HepG2 (cell line): ENCODE measurements at regions not wholly inside any gene's neighbourhood (a gene's known extent, or its start where the extent isn't known, plus 50 kb on each side); places are given as distances from the start of the nearest gene placed in this dataset.

Source experiments
- ATAC-seq: fragments of 200-7000 bp; cut with Tn5 transposase; 3 replicates; pipeline ENCODE4 v1.9.1; 2020; ENCODE audit warnings: mild to moderate bottlenecking, moderate library complexity
- BruUV-seq: library from RNA; stranded (reverse); fragments of 400-500 nt; replicated peaks from 2 replicates; lab custom pipeline; 2021; lab: Mats Ljungman, UMichigan
- CTCF ChIA-PET: fragments of 300-600 bp; formaldehyde crosslinking; extraction: SDS; loops from one replicate; lab custom pipeline; 2021; ENCODE audit warnings: low total read pairs, inconsistent platforms, low intra/inter-chr PET ratio; lab: Yijun Ruan, JAX
- POLR2A ChIA-PET: fragments of 350-600 bp; sonication (Branson Sonifier 250); formaldehyde crosslinking; loops from one replicate; lab custom pipeline; 2020; ENCODE audit warnings: antibody characterized with exemption, inconsistent platforms; lab: Yijun Ruan, JAX
- DNase-seq: peaks from one replicate; pipeline ENCODE4 v3.0.0-alpha.2; 2015; ENCODE audit warnings: low spot score
- FAIRE-seq: peaks from 3 replicates; lab custom pipeline; 2011; peaks lifted over from hg19 to GRCh38; lab: Jason Lieb, UNC
- H2AFZ ChIP-seq: one replicate; pipeline ENCODE4 v1.6.1; 2011; ENCODE audit warnings: low read length, inconsistent platforms
- H3K27ac ChIP-seq: fragments of 300-600 bp; 3 replicates; pipeline ENCODE4 v1.8.0; 2011; ENCODE audit warnings: mixed run types, mild to moderate bottlenecking, mixed read lengths, low read length, inconsistent platforms; ENCODE audit not compliant: insufficient read depth; ENCODE audit errors: extremely low read length
- H3K27me3 ChIP-seq, 2 experiments: fragments of 200-600 bp in 1 of 2; 2 replicates in 1 of 2; 3 replicates in 1 of 2; pipeline versions ENCODE4 v1.6.0 to v1.8.0; 2011; ENCODE audit warnings: low read length in 2 of 2, mild to moderate bottlenecking in 2 of 2, moderate library complexity in 2 of 2, inconsistent platforms in 1 of 2; ENCODE audit not compliant: insufficient read depth in 2 of 2, control insufficient read depth in 1 of 2
- H3K36me3 ChIP-seq, 2 experiments: fragments of 200-600 bp in 1 of 2; replicated peaks in 1 of 2; 2 replicates in 1 of 2; 3 replicates in 1 of 2; pipeline versions ENCODE4 v1.5.1 to v1.8.0; 2011; ENCODE audit warnings: low read length in 2 of 2, inconsistent platforms in 1 of 2; ENCODE audit not compliant: insufficient read depth in 2 of 2, control insufficient read depth in 1 of 2
- H3K4me1 ChIP-seq: 2 replicates; pipeline ENCODE4 v1.5.1; 2012; ENCODE audit warnings: low read length, inconsistent platforms; ENCODE audit not compliant: insufficient read depth
- H3K4me2 ChIP-seq: 2 replicates; pipeline ENCODE4 v1.6.0; 2011; ENCODE audit warnings: low read depth, low read length, inconsistent platforms
- H3K4me3 ChIP-seq, 3 experiments: fragments of 200-600 bp in 1 of 3; sonication (generic), shearing (Covaris generic) in 1 of 3; replicated peaks in 1 of 3; 2 replicates each; pipeline ENCODE4 v1.5.1; 2011 to 2016; ENCODE audit warnings: low read length in 3 of 3, inconsistent platforms in 2 of 3, low read depth in 2 of 3, mild to moderate bottlenecking in 2 of 3, control low read depth in 1 of 3, mixed read lengths in 1 of 3; ENCODE audit not compliant: insufficient read depth in 1 of 3
- H3K79me2 ChIP-seq: one replicate; pipeline ENCODE4 v1.6.1; 2011; ENCODE audit warnings: low read length, inconsistent platforms; ENCODE audit not compliant: insufficient read depth
- H3K9ac ChIP-seq: 2 replicates; pipeline ENCODE4 v1.6.0; 2011; ENCODE audit warnings: mild to moderate bottlenecking, low read depth, low read length, inconsistent platforms; ENCODE audit not compliant: insufficient read depth
- H3K9me3 ChIP-seq: 2 replicates; pipeline ENCODE4 v1.5.1; 2012; ENCODE audit warnings: mild to moderate bottlenecking, low read length
- H4K20me1 ChIP-seq: 2 replicates; pipeline ENCODE4 v1.6.0; 2011; ENCODE audit warnings: inconsistent platforms, mild to moderate bottlenecking, low read length, moderate library complexity; ENCODE audit not compliant: insufficient read depth
- HOMEZ ChIP-seq: IDR thresholded peaks from 2 replicates; pipeline ENCODE4 v1.6.1; 2016; ENCODE audit warnings: low read depth
- JUN ChIP-seq: sonication (generic); formaldehyde crosslinking; IDR thresholded peaks from 2 replicates; pipeline ENCODE4 v1.4.0; 2020; ENCODE audit warnings: mild to moderate bottlenecking, missing genetic modification reagents
- NR2F2 ChIP-seq: IDR thresholded peaks from 2 replicates; pipeline ENCODE4 v1.6.1; 2012; ENCODE audit warnings: low read depth, inconsistent platforms, borderline replicate concordance
- RFX5 ChIP-seq: IDR thresholded peaks from 2 replicates; pipeline ENCODE4 v1.6.1; 2011; ENCODE audit warnings: low read depth, low read length, improper control_type of control experiment
- SALL2 ChIP-seq: sonication (generic); formaldehyde crosslinking; IDR thresholded peaks from 2 replicates; pipeline ENCODE4 v1.8.1; 2023; ENCODE audit warnings: mild to moderate bottlenecking, missing genetic modification reagents, inconsistent platforms
- TFDP1 ChIP-seq: IDR thresholded peaks from 2 replicates; pipeline ENCODE4 v1.6.1; 2016; ENCODE audit warnings: missing compliant biosample characterization, missing genetic modification reagents, borderline replicate concordance
- ZBTB3 ChIP-seq: sonication (generic); formaldehyde crosslinking; IDR thresholded peaks from 2 replicates; pipeline ENCODE4 v1.4.0; 2020; ENCODE audit warnings: low read depth, mild to moderate bottlenecking, moderate library complexity, missing genetic modification reagents, borderline replicate concordance
- ZFY ChIP-seq: sonication (generic); formaldehyde crosslinking; IDR thresholded peaks from 2 replicates; pipeline ENCODE4 v1.4.0; 2020; ENCODE audit warnings: missing genetic modification reagents
- ZNF775 ChIP-seq: sonication (generic); formaldehyde crosslinking; IDR thresholded peaks from 2 replicates; pipeline ENCODE4 v1.4.0; 2020; ENCODE audit warnings: missing genetic modification reagents, mild to moderate bottlenecking, moderate library complexity, borderline replicate concordance
- ZSCAN22 ChIP-seq: sonication (generic); formaldehyde crosslinking; IDR thresholded peaks from 2 replicates; pipeline ENCODE4 v1.4.0; 2020; ENCODE audit warnings: mild to moderate bottlenecking, missing genetic modification reagents
- WGBS: methylation state at CpG from one replicate; pipeline ENCODE4 v1.1.6; 2017; ENCODE audit warnings: low lambda C conversion rate; 5-methylcytosine and 5-hydroxymethylcytosine counted together
- in situ Hi-C: cut with HindIII; loops from 2 replicates; pipeline ENCODE4 v1.10.0; 2017; ENCODE audit warnings: low pct_unique_long_range_greater_than_20kb; ENCODE audit not compliant: extremely low pct_ligation_motif_present
- intact Hi-C: fragments of 100-400 bp; cut with micrococcal nuclease; formaldehyde crosslinking; loops from one replicate; pipeline ENCODE4 v1.10.0; 2022; ENCODE audit not compliant: unreplicated experiment

DNA sequence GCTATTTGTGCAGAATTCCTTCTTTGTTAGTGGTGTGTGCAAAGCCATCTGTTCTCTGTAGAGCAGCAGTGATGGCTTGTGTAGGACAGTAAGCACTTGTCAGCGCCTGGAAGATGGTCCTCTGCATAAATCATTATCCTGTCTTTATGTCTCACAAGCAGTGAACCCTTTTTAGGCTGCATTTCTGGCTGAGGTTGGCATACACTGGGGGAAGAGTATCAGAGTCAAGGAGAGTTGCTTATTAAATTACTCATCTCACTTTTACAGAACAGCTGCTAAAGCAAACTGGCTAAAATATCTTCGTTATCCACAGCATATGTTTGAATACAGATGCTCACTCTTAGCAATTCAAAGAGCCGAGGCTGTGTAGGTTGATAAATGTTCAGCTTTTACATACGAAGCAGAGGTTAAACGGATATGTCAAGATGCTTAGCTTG lies 54.6 kb upstream of the NCAM2 start:
- H3K27ac ChIP-seq: no peak overlapping the region
- H3K79me2 ChIP-seq: no peaks in the 10 kb centered on the region
- ChIA-PET POLR2A (no interaction called here), CTCF (no interaction called here)
- H3K4me3 ChIP-seq: no peak overlapping the region
- H3K4me1 ChIP-seq: no peaks in the 10 kb centered on the region
- no peak for DNase-seq
- TF ChIP-seq RFX5 (no peak), ZNF775 (no peak), TFDP1 (CRISPR knock-in tag) (no peak), ZBTB3 (CRISPR knock-in tag) (no peak), HOMEZ (no peak), JUN (no peak), ZSCAN22 (CRISPR knock-in tag) (no peak), NR2F2 (no peak), SALL2 (CRISPR knock-in tag) (no peak), ZFY (CRISPR knock-in tag) (no peak)
- H3K36me3 ChIP-seq: no peaks in the 10 kb centered on the region
- no peak for FAIRE-seq
- no peaks in the 10 kb centered on the region for H4K20me1 ChIP-seq
- H3K9me3 ChIP-seq: peaks cover 88% of the 10 kb centered on the region
- BruUV-seq: no TSS peak
- no peak for ATAC-seq
- H3K9ac ChIP-seq: no peak overlapping the region
- in situ Hi-C loops (no loop called here), intact Hi-C loops (no loop called here)
- 0% methylated on average over 5 of the region's 5 CpGs for WGBS
- H3K4me2 ChIP-seq: no peak overlapping the region
- no peak overlapping the region for H2AFZ ChIP-seq
- H3K27me3 ChIP-seq: no peaks in the 10 kb centered on the region
